DMS153 (cell line): ENCODE measurements at regions not wholly inside any gene's neighbourhood (a gene's known extent, or its start where the extent isn't known, plus 50 kb on each side); places are given as distances from the start of the nearest gene placed in this dataset.
A peak's percentile ranks its signal among the peaks of the same experiment; 100 is the strongest.
"Not testable (repeated sequence)": the region's sequence is repeated elsewhere in the genome, so short reads cannot be mapped to it uniquely, and the experiment has no call there.

Source experiments
- DNase-seq: peaks from one replicate; lab custom pipeline; 2025; lab: John Stamatoyannopoulos, UW

GRCh38 chr3:86794361-86795065 is 196.4 kb downstream of the VGLL3 start:
- no peak for DNase-seq

- DNase-seq: no peak
These were observed 197.2 kb downstream of the VGLL3 start for GRCh38 chr3:86793786-86794185.

GRCh38 chr3:86792316-86792715 is 198.6 kb downstream of the VGLL3 start:
- no peak for DNase-seq

GRCh38 chr3:86790884-86791549 is 199.9 kb downstream of the VGLL3 start:
- no peak for DNase-seq

GRCh38 chr3:86788371-86788770 is 202.6 kb downstream of the VGLL3 start:
- no peak for DNase-seq

- DNase-seq: no peak
These were observed 203.9 kb downstream of the VGLL3 start for GRCh38 chr3:86787091-86787490.

- DNase-seq: no peak
These were observed 205.6 kb downstream of the VGLL3 start for GRCh38 chr3:86785386-86785785.

GRCh38 chr3:86782866-86783265 is 208.1 kb downstream of the VGLL3 start:
- no peak for DNase-seq

- DNase-seq: no peak
These were observed 208.7 kb downstream of the VGLL3 start for GRCh38 chr3:86782286-86782685.

GRCh38 chr3:86774082-86774691 is 216.8 kb downstream of the VGLL3 start:
- DNase-seq: peak; percentile 12

GRCh38 chr3:86772699-86773098 is 218.2 kb downstream of the VGLL3 start:
- DNase-seq: no peak

GRCh38 chr3:86771741-86772512 is 219.0 kb downstream of the VGLL3 start:
- DNase-seq: no peak

- DNase-seq: no peak
These were observed 224.6 kb downstream of the VGLL3 start for GRCh38 chr3:86766331-86766730.

GRCh38 chr3:86757322-86758179 is 233.4 kb downstream of the VGLL3 start:
- DNase-seq: not testable (repeated sequence)

GRCh38 chr3:86748015-86748414 is 242.9 kb downstream of the VGLL3 start:
- no peak for DNase-seq

- no peak for DNase-seq
These were observed 246.9 kb downstream of the VGLL3 start for GRCh38 chr3:86744051-86744450.

- DNase-seq: no peak
These were observed 247.7 kb downstream of the VGLL3 start for GRCh38 chr3:86743233-86743632.

- DNase-seq: no peak
These were observed 250.2 kb downstream of the VGLL3 start for GRCh38 chr3:86740751-86741150.

- no peak for DNase-seq
These were observed 251.7 kb downstream of the VGLL3 start for GRCh38 chr3:86739244-86739643.

GRCh38 chr3:86738684-86739083 is 252.3 kb downstream of the VGLL3 start:
- no peak for DNase-seq

GRCh38 chr3:86737517-86737916 is 253.4 kb downstream of the VGLL3 start:
- DNase-seq: no peak

GRCh38 chr3:86733257-86733656 is 257.7 kb downstream of the VGLL3 start:
- DNase-seq: no peak
